BLaER1 treated with 17β-estradiol and CSF1 and Interleukin-3, amounts not matched to agents 10 nM and 100 nM (cell line): ENCODE measurements at regions not wholly inside any gene's neighbourhood (a gene's known extent, or its start where the extent isn't known, plus 50 kb on each side); places are given as distances from the start of the nearest gene placed in this dataset.
"Not testable (repeated sequence)": the region's sequence is repeated elsewhere in the genome, so short reads cannot be mapped to it uniquely, and the experiment has no call there.

Experiments
- H3K27ac ChIP-seq, 11 experiments: shearing (Covaris generic); formaldehyde crosslinking; 2 replicates each; pipeline ENCODE4 v1.8.1; 2022
- H3K27me3 ChIP-seq, 11 experiments: shearing (Covaris generic); formaldehyde crosslinking; 2 replicates each; pipeline ENCODE4 v1.8.1; 2022
- H3K36me3 ChIP-seq, 11 experiments: shearing (Covaris generic); formaldehyde crosslinking; 2 replicates each; pipeline ENCODE4 v1.8.1; 2022
- H3K4me1 ChIP-seq, 10 experiments: shearing (Covaris generic); formaldehyde crosslinking; 2 replicates each; pipeline ENCODE4 v1.8.1; 2022
- H3K4me2 ChIP-seq, 11 experiments: shearing (Covaris generic); formaldehyde crosslinking; 2 replicates each; pipeline ENCODE4 v1.8.1; 2022
- H3K4me3 ChIP-seq, 10 experiments: shearing (Covaris generic); formaldehyde crosslinking; 2 replicates each; pipeline ENCODE4 v1.8.1; 2022
- H3K9ac ChIP-seq, 11 experiments: shearing (Covaris generic); formaldehyde crosslinking; 2 replicates each; pipeline ENCODE4 v1.8.1; 2022
- H3K9me3 ChIP-seq, 11 experiments: shearing (Covaris generic); formaldehyde crosslinking; replicated peaks in 1 of 11; 2 replicates each; pipeline ENCODE4 v1.8.1; 2022
- H4K20me1 ChIP-seq, 11 experiments: shearing (Covaris generic); formaldehyde crosslinking; 2 replicates each; pipeline ENCODE4 v1.8.1; 2022
- Cebpa-rat ChIP-seq, 11 experiments: shearing (Covaris generic); IDR thresholded peaks; 2 replicates each; pipeline ENCODE4 v1.8.1; 2022

DNA sequence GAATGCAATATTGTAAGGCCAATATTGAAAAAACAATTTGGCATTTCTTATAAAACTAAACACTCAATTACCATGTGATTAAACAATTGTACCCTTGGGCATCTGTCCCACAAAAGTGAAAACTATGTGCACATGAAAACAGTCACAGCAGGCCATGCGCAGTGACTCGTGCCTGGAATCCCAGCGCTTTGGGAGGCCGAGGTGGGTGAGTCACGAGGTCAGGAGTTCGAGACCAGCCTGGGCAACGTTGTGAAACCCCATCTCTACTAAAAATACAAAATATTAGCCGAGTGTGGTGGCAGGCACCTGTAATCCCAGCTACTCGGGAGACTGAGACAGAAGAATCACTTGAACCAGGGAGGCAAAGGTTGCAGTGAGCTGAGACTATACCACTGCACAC lies 343.7 kb downstream of the DMRTA1 start:
- H3K9ac ChIP-seq: no peak overlapping the region
- H3K4me3 ChIP-seq: no peak overlapping the region
- no peak overlapping the region for H3K4me2 ChIP-seq
- no peak for TF ChIP-seq Cebpa-rat (IDR thresholded peaks at IDR 0.05)
- no peaks in the 10 kb centered on the region for H3K4me1 ChIP-seq
- no peaks in the 10 kb centered on the region for H3K27me3 ChIP-seq
- no peak overlapping the region for H3K27ac ChIP-seq
- H4K20me1 ChIP-seq: no peaks in the 10 kb centered on the region
- peaks cover 0 to 4% (median 0%) of the 10 kb centered on the region in 11 experiments; a peak in 1 of 22 replicates for H3K9me3 ChIP-seq
- no peaks in the 10 kb centered on the region for H3K36me3 ChIP-seq

DNA sequence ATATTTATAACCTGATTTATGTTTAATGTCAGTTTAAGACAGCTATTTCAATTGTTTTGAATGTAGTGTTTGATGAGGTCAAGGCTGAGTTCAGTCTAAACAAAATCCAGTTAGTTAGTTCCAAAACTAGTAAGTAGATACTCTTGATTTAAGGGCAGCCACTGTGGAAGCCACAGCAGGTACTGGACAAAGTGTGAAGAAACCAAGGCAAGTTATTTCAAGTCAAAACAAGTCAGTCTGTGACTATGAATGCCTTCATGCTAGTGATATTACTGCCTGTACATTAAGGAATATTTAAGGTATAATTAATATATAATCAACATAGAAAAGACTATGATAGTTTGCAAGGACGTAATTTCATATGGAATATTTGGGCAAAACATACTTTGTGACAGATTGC lies 362.3 kb downstream of the DMRTA1 start:
- no peaks in the 10 kb centered on the region for H3K36me3 ChIP-seq
- no peak overlapping the region for H3K4me3 ChIP-seq
- H3K4me2 ChIP-seq: no peak overlapping the region
- H3K4me1 ChIP-seq: peaks cover 0 to 11% (median 0%) of the 10 kb centered on the region in 10 experiments; a peak in 4 of 20 replicates
- H3K9ac ChIP-seq: no peak overlapping the region
- H3K9me3 ChIP-seq: peaks cover 0 to 7% (median 4%) of the 10 kb centered on the region in 11 experiments; a peak in 13 of 22 replicates
- no peaks in the 10 kb centered on the region for H3K27me3 ChIP-seq
- H4K20me1 ChIP-seq: no peaks in the 10 kb centered on the region
- no peak overlapping the region for H3K27ac ChIP-seq
- no peak for TF ChIP-seq Cebpa-rat (IDR thresholded peaks at IDR 0.05)

DNA sequence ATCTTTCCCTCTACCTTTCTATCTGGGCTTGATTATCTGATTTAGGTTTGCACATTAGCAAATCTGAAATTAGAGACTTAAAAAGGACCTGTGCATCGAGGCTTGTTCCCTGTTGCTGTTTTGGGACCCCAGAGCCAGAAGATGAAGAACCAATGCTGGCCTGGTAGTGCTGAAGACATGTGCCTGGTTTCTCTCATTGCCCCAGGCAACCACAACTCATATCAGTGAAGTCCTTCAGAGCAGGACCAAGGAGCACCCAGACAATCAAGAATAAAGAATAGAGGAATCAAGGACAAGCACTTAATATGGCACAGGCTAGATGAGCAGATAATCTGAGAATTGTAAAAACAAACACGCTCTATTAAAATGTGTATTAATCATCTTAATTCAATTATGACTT lies 362.7 kb downstream of the DMRTA1 start:
- no peak overlapping the region for H3K9ac ChIP-seq
- peaks cover 0 to 11% (median 0%) of the 10 kb centered on the region in 10 experiments; a peak in 4 of 20 replicates for H3K4me1 ChIP-seq
- H3K27ac ChIP-seq: no peak overlapping the region
- TF ChIP-seq Cebpa-rat (IDR thresholded peaks at IDR 0.05): no peak
- H3K4me2 ChIP-seq: no peak overlapping the region
- no peaks in the 10 kb centered on the region for H4K20me1 ChIP-seq
- H3K4me3 ChIP-seq: no peak overlapping the region
- no peaks in the 10 kb centered on the region for H3K27me3 ChIP-seq
- H3K36me3 ChIP-seq: no peaks in the 10 kb centered on the region
- peaks cover 0 to 2% (median 0%) of the 10 kb centered on the region in 11 experiments; a peak in 1 of 22 replicates for H3K9me3 ChIP-seq

DNA sequence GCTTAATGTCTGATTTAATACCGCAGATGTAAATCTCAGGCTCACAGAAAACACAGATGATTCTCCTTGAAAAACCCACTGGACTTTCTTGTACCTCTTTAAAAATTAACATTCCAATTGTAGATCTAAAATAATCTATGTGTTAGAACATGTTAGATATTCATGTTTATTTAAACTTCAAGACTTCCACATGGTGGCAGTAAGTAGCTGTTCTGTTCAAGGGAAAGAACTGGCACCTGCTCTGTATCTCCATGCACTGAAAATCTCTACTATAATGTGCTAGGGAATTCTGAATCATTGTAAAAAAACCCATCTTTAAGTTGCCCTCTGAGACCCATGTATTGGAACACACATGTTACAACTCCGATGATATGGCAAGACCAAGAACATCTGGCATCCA lies 366.9 kb downstream of the DMRTA1 start:
- H3K27me3 ChIP-seq: no peaks in the 10 kb centered on the region
- H4K20me1 ChIP-seq: no peaks in the 10 kb centered on the region
- H3K9ac ChIP-seq: no peak overlapping the region
- no peak overlapping the region for H3K4me2 ChIP-seq
- no peak overlapping the region for H3K27ac ChIP-seq
- no peaks in the 10 kb centered on the region for H3K36me3 ChIP-seq
- H3K4me3 ChIP-seq: no peak overlapping the region
- H3K4me1 ChIP-seq: no peaks in the 10 kb centered on the region
- no peaks in the 10 kb centered on the region for H3K9me3 ChIP-seq
- no peak for TF ChIP-seq Cebpa-rat (IDR thresholded peaks at IDR 0.05)

DNA sequence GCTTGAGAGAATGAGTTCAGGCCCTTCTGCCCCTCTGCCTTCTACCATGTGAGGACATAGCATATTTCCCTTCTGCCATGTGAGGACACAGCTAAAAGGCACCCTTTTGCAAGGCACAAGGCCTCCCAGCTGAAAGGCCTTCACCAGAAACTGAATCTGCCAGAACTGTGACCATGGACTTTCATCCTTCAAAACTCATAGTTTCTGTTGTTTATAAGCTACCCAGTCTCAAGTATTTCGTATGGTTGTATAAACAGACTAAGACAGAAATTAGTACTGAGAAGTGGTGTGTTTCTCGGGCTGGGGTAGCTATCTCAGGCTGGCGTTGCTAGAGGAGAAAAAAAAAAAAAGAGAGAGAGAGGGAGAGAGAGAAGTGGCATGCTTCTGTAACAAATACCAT lies 368.6 kb downstream of the DMRTA1 start:
- Histone ChIP-seq H3K4me1 (no peaks in the 10 kb centered on the region), H3K27me3 (no peaks in the 10 kb centered on the region), H3K27ac (no peak overlapping the region), H3K4me2 (no peak overlapping the region), H3K9ac (no peak overlapping the region), H3K9me3 (no peaks in the 10 kb centered on the region), H4K20me1 (no peaks in the 10 kb centered on the region), H3K36me3 (no peaks in the 10 kb centered on the region), H3K4me3 (no peak overlapping the region)
- no peak for TF ChIP-seq Cebpa-rat (IDR thresholded peaks at IDR 0.05)

DNA sequence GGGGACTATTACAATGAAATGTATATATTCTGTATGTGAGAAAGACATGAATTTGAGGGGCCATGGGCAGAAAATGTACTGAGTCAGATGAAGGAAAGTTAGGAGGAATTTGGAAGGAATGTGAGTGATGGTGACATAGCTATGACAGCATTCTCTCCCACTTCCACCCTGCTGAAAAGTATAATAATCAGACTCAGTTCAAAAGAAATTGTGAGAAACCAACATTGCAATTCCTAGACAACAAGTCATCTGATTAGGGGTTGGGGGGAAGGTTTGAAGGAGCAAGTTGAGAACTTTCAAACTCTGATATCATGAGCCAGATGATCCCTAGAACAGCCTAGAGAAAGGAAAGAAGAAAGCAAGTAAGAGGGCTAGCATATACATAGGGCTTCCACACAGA lies 370.6 kb downstream of the DMRTA1 start:
- no peaks in the 10 kb centered on the region for H3K27me3 ChIP-seq
- no peaks in the 10 kb centered on the region for H3K9me3 ChIP-seq
- no peak overlapping the region for H3K27ac ChIP-seq
- H3K4me2 ChIP-seq: no peak overlapping the region
- H3K9ac ChIP-seq: no peak overlapping the region
- no peak for TF ChIP-seq Cebpa-rat (IDR thresholded peaks at IDR 0.05)
- no peak overlapping the region for H3K4me3 ChIP-seq
- no peaks in the 10 kb centered on the region for H3K4me1 ChIP-seq
- no peaks in the 10 kb centered on the region for H4K20me1 ChIP-seq
- no peaks in the 10 kb centered on the region for H3K36me3 ChIP-seq

DNA sequence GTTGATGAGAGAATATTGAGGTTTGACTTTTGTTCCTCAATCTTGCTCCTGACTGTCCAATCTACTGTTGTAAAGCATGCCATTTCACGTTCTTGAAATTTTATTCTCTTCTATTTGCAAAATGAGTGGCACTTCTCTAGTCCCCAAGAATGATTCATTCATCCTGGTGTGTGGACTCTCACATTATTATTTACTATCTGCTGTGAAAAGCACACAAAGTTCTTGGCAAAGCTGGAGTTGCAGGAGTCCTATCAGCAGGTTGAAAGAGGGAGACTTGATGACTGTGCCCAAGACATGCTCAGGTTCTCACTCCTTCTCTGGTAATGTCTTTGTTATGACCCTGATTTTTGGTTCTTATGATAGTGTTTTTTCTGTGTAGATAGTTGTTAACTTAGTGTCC lies 382.6 kb downstream of the DMRTA1 start:
- Histone ChIP-seq H3K36me3 (no peaks in the 10 kb centered on the region), H3K27ac (no peak overlapping the region), H3K4me2 (no peak overlapping the region), H3K27me3 (no peaks in the 10 kb centered on the region), H4K20me1 (no peaks in the 10 kb centered on the region), H3K4me3 (no peak overlapping the region), H3K9me3 (no peaks in the 10 kb centered on the region), H3K9ac (no peak overlapping the region), H3K4me1 (no peaks in the 10 kb centered on the region)
- no peak for TF ChIP-seq Cebpa-rat (IDR thresholded peaks at IDR 0.05)

DNA sequence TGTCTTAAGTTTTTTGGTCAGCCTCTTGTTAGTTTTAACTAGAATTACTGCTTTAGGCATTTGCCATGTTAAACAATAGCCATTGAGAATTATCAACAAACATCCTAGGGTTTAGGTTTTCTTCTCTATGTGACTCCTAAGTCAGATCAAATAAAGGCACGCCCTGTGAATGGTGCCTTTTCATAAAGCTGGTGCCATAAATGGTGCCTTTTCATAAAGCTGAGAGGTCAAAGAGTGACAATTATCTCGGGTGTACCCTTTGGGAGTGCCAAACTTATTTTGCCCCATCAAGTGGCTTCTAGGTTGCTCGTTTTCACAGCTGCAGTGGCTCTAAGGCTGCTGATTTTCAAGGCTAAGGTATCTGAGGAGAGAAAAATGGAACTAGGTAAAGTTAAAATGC lies 391.6 kb downstream of the DMRTA1 start:
- no peaks in the 10 kb centered on the region for H3K4me1 ChIP-seq
- no peak for TF ChIP-seq Cebpa-rat (IDR thresholded peaks at IDR 0.05)
- no peak overlapping the region for H3K27ac ChIP-seq
- H4K20me1 ChIP-seq: no peaks in the 10 kb centered on the region
- H3K36me3 ChIP-seq: no peaks in the 10 kb centered on the region
- H3K4me2 ChIP-seq: no peak overlapping the region
- no peak overlapping the region for H3K4me3 ChIP-seq
- H3K9me3 ChIP-seq: no peaks in the 10 kb centered on the region
- H3K9ac ChIP-seq: no peak overlapping the region
- no peaks in the 10 kb centered on the region for H3K27me3 ChIP-seq

DNA sequence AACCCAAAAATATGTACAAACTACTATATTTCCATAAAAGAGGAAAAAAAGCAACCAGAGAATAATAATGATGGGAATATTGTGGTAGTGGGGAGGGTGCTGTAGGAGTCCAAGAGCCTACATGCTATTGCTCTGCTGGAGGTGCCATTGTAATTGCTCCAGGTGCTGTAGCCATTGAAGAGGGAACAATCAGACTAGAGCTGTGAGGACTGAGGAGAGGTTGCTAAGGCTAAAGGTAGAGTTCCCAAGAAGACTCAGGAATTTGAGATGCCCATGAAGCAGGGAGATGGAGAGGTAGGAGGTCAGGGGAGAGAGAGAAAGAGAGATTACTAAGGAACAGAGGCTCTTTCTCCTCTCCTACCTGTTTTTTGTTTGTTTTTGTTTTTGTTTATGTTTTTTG lies 394.0 kb downstream of the DMRTA1 start:
- Histone ChIP-seq H3K4me2 (no peak overlapping the region), H3K9me3 (peaks cover 14 to 18% (median 16%) of the 10 kb centered on the region in 11 experiments), H3K27ac (no peak overlapping the region), H3K27me3 (no peaks in the 10 kb centered on the region), H3K4me3 (no peak overlapping the region), H3K9ac (no peak overlapping the region), H3K36me3 (no peaks in the 10 kb centered on the region), H3K4me1 (no peaks in the 10 kb centered on the region), H4K20me1 (no peaks in the 10 kb centered on the region)
- TF ChIP-seq Cebpa-rat (IDR thresholded peaks at IDR 0.05): no peak

DNA sequence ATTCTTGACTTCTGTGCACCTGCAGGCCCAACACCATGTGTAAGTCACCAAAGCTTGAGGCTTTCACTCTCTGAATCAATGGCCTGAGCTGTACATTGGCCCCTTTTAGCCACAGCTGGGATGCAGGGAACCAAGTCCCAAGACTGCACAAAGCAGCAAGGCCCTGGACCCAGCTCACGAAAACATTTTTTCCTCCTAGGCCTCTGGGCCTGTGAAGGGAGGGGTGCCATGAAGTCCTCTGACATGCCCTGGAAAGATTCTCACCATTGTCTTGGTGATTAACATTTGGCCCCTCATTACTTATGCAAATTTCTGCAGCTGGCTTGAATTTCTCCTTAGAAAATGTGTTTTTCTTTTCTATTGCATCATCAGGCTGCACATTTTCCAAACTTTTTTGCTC lies 398.6 kb downstream of the DMRTA1 start:
- H3K4me3 ChIP-seq, H3K36me3 ChIP-seq, H3K27me3 ChIP-seq, H4K20me1 ChIP-seq, H3K9ac ChIP-seq, H3K4me2 ChIP-seq, H3K27ac ChIP-seq, H3K4me1 ChIP-seq: not testable (repeated sequence)
- H3K9me3 ChIP-seq: peaks cover 25 to 45% (median 29%) of the 10 kb centered on the region in 11 experiments

DNA sequence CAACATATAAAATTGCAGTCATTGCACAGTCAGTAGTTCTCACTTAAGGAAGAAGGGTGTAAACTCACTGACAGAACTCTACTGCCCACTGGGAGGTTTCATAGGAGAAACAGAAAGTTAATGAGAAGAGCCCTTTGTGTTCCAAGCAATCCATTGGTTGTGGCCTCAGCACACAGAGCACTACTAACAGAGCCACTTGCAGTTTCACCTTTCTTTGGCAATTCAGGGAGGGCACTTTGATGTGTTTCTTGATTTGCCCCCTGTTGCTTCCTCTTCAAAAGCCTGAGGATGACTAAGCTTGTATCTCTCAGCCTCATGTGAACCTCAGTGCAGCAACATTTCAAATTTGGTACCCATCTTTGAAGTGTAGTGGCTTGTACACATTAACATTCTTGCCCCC lies 409.4 kb downstream of the DMRTA1 start:
- no peak overlapping the region for H3K27ac ChIP-seq
- no peaks in the 10 kb centered on the region for H3K4me1 ChIP-seq
- no peak for TF ChIP-seq Cebpa-rat (IDR thresholded peaks at IDR 0.05)

More for the DNA sequence above, 409.4 kb downstream of the DMRTA1 start:
- no peaks in the 10 kb centered on the region for H3K36me3 ChIP-seq
- H3K9me3 ChIP-seq: peaks cover 0 to 5% (median 0%) of the 10 kb centered on the region in 11 experiments; a peak in 3 of 22 replicates
- H3K27me3 ChIP-seq: no peaks in the 10 kb centered on the region
- H3K4me3 ChIP-seq: no peak overlapping the region
- H3K4me2 ChIP-seq: no peak overlapping the region
- H4K20me1 ChIP-seq: no peaks in the 10 kb centered on the region
- no peak overlapping the region for H3K9ac ChIP-seq
